Medulla oblongata (tissue), 1 donor: ENCODE measurements at regions not wholly inside any gene's neighbourhood (a gene's known extent, or its start where the extent isn't known, plus 50 kb on each side); places are given as distances from the start of the nearest gene placed in this dataset.
A peak's percentile ranks its signal among the peaks of the same experiment; 100 is the strongest.

Experiments
- DNase-seq: peaks from one replicate; pipeline ENCODE4 v3.0.0-alpha.2; 2015; ENCODE audit errors: extremely low spot score

- DNase-seq, result peak; percentile 53
Observed at GRCh38 chr6:153231048-153231646, 100.1 kb upstream of the RGS17 start.

GRCh38 chr6:153218184-153218792, 87.2 kb upstream of the RGS17 start:
- no peak for DNase-seq

GRCh38 chr6:153216789-153217188, 85.7 kb upstream of the RGS17 start:
- no peak for DNase-seq

GRCh38 chr6:153215242-153215641, 84.2 kb upstream of the RGS17 start:
- DNase-seq, result no peak

DNA sequence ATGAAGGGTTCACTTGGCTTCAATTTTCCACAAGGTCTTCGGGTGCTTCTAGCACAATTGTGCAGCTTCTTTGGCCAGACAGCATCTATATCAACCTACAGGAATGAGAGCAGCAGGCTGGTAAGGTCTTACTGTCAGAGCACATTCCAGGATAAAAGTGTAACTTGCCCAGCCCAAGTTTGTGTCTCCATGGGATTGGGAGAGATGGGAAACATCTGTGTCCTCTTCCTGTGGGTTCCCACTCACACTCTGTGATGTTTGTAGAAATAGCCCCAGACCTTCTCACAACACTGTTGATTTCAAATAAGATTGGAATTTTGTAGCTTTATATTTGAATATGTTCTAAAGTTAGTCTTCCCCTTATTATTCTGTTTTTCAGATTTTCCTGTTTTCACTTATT, 83.4 kb upstream of the RGS17 start:
- no peak for DNase-seq

DNA sequence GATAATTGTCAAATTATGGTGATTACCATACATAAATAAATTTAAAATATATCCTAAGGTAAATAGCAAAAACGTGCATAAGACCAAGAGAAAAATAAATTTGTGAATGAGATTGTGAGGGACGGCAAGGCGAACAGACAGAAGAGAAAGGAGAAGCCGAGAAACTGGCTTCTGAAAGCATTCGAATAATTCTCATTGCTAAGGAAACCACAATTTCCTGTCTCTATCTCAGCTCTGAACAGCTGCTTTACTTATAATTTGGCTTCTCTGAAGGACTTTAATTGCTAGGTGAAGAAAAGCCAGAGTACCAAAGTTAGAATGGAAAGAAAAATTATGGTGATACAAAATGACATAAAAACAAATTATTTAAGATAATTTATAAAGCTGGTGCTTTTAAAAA, 79.0 kb upstream of the RGS17 start:
- DNase-seq, result no peak

GRCh38 chr6:153208706-153209105, 77.6 kb upstream of the RGS17 start:
- DNase-seq, result no peak

- no peak for DNase-seq
Observed at GRCh38 chr6:153207617-153208016, 76.5 kb upstream of the RGS17 start.

DNA sequence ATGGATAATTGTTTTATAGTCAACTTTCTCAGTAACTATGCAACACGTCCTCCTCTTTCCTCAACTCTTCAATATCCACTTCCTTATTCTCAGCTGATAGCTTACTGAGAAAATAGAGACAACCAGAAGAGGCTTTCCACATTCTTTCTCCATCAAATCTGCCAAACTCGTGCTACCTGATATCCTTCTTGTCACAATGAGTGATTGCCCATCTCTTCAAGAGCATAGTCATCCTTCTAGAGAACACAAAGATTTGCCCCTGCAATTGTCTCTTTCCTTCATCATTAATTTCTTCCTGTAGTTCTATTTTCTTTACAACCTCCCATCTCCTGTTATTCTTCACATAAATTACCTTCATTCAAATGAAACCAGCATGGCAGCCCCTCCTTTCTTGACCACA, 75.9 kb upstream of the RGS17 start:
- DNase-seq, result no peak

DNA sequence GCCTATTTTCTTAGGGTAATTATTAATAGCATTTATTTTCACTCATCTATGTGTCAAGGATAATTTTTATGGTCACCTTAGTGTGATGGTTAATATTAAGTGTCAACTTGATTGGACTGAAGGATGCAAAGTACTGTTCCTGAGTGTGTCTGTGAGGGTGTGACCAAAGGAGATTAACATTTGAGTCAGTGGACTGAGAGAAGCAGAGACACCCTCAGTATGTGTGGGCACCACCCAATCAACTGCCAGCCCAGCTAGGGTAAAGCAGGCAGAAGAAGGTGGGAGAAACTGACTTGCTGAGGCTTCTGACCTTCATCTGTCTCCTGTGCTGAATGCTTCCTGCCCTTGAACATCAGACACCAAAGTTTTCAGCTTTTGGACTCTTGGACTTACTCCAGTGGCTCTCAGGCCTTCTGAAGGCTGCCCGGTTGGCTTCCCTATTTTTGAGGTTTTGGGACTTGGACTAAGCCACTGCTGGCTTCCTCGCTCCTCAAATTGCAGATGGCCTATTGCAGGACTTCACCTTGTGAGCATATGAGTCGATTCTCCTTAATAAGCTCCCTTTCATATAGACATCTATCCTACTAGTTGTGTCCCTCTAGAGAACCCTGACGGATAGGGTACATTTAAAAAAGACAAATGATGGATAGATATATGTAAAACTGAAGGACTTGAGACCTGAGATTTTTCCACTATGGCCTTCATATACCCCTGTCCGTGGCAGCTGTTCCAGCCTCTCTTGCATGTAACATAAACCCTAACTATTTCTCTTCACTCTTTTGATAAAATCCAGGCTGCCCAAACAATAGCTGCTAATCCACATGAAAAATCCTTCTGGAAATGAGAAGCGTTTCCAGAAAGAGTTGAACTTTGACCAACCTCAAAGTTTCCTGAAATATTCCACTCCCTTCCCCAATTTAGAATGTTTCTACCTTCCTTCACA, 62.1 kb upstream of the RGS17 start:
- DNase-seq, result no peak

DNA sequence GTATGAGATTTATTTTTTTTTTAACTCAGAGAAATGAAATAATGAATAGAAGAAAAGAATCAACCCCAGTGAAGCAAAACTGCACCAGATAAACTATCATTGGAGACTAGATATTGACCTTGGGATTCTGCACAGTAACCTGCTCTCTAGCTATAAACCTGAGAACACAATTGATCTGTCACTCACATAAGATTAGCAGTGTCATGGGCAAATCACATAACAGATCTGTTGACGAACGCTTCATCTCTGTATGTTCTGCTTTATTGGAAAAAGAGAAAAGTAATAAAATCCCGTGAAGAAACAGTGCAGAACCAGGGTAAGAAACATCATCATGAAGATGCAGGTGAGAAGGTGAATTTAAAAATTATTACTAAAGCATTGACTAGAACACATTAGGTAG, 52.8 kb upstream of the RGS17 start:
- DNase-seq, result no peak
